Testis (tissue), 2 donors: ENCODE measurements at regions not wholly inside any gene's neighbourhood (a gene's known extent, or its start where the extent isn't known, plus 50 kb on each side); places are given as distances from the start of the nearest gene placed in this dataset.

Experiments
- DNase-seq: peaks from one replicate; pipeline ENCODE4 v3.0.0-alpha.2; 2019
- H3K27ac ChIP-seq, 2 donors: fragments of 200-600 bp; sonication (generic); one replicate each; pipeline ENCODE4 v1.5.1; 2019
- H3K27me3 ChIP-seq: fragments of 200-600 bp; sonication (generic); one replicate; pipeline ENCODE4 v1.5.1; 2019
- H3K36me3 ChIP-seq: fragments of 200-600 bp; sonication (generic); one replicate; pipeline ENCODE4 v1.5.1; 2017; ENCODE audit warnings: low read depth; ENCODE audit errors: missing control alignments
- H3K4me1 ChIP-seq: fragments of 200-600 bp; sonication (generic); one replicate; pipeline ENCODE4 v1.5.1; 2019
- H3K4me3 ChIP-seq, 2 donors: fragments of 200-600 bp; sonication (generic); one replicate each; pipeline ENCODE4 v1.5.1; 2017 to 2019
- H3K9me3 ChIP-seq: fragments of 200-600 bp; sonication (generic); one replicate; pipeline ENCODE4 v1.5.1; 2017
- POLR2A ChIP-seq: fragments of 450-650 bp; IDR thresholded peaks from one replicate; pipeline ENCODE4 v1.6.1; 2017; ENCODE audit warnings: antibody characterized with exemption, mild to moderate bottlenecking, moderate library complexity
- WGBS, 2 donors: methylation state at CpG; one replicate each; pipeline ENCODE4 v1.1.5; 2018; 5-methylcytosine and 5-hydroxymethylcytosine counted together
- intact Hi-C: fragments of 100-400 bp; cut with DNase I; formaldehyde crosslinking; loops from one replicate; pipeline ENCODE4 v1.15.1; 2023; ENCODE audit warnings: low total_unique reads
- TF ChIP-seq, protein P1 (sequence below), 3 experiments: fragments of 450-650 bp in 2 of 3; fragments of 200-600 bp in 1 of 3; sonication (generic) in 1 of 3; IDR thresholded peaks; one replicate each; pipeline ENCODE4 v1.5.1; 2016 to 2019; ENCODE audit warnings: antibody characterized with exemption in 3 of 3, mild to moderate bottlenecking in 2 of 3, moderate library complexity in 1 of 3

DNA sequence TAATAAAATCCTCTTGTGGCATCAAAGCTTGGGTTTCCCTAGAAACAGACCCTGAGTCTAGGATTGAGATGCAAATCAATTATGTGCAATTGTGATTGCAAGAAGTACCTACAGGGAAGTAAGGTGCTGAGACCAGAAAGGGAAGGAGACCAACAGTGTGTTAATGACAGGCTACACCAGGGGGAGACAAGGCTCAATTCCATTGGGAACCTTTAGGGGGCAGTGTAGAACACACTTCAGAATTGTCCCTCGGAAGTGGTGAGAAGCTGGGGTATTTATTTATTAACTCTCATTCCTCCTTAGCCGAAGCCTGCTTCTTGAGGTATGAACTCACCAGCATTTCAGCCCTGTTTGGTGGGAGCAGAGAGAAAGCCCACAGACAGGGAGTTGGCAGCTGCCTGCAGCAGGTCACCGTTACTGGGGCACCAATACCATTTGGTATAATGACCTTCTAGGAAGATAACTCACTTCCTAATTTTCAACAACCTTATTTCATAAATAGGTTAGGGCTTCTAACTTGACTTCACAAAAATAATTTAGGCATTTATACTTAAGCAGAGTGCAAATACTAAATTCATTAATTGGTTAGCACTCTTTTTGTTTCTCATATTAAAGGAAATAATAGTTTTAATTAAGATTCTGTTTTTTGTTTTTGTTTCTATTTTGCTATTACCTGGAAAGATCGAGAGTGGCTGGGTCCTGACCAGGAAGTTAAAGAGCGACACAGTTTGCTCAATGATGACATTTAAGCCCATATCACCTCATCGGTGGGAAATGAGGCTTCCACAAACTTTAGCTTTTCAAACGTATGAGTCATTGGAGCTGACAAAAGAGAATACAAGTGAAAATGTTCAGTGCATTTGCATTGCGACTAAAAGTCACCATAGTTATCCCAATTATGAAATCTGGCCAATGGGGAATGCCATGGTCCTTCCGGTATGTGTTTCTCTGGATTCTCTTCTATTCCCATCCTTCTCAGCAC is 94.8 kb downstream of the BTBD3 start:
- TF ChIP-seq, protein P1, sequence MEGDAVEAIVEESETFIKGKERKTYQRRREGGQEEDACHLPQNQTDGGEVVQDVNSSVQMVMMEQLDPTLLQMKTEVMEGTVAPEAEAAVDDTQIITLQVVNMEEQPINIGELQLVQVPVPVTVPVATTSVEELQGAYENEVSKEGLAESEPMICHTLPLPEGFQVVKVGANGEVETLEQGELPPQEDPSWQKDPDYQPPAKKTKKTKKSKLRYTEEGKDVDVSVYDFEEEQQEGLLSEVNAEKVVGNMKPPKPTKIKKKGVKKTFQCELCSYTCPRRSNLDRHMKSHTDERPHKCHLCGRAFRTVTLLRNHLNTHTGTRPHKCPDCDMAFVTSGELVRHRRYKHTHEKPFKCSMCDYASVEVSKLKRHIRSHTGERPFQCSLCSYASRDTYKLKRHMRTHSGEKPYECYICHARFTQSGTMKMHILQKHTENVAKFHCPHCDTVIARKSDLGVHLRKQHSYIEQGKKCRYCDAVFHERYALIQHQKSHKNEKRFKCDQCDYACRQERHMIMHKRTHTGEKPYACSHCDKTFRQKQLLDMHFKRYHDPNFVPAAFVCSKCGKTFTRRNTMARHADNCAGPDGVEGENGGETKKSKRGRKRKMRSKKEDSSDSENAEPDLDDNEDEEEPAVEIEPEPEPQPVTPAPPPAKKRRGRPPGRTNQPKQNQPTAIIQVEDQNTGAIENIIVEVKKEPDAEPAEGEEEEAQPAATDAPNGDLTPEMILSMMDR (IDR thresholded peaks at IDR 0.05) = peak; percentile 63 to 85 (median 80)
- no peak for TF ChIP-seq POLR2A
- Histone ChIP-seq H3K27me3 (no peaks in the 10 kb centered on the region), H3K36me3 (no peaks in the 10 kb centered on the region), H3K4me1 (no peaks in the 10 kb centered on the region), H3K4me3 (no peak overlapping the region), H3K27ac (no peak overlapping the region), H3K9me3 (no peaks in the 10 kb centered on the region)
- 55 to 70% methylated on average over 9 of the region's 9 CpGs for WGBS, 2 donors
- intact Hi-C loops = no loop called here
- DNase-seq = peak; percentile 64

DNA sequence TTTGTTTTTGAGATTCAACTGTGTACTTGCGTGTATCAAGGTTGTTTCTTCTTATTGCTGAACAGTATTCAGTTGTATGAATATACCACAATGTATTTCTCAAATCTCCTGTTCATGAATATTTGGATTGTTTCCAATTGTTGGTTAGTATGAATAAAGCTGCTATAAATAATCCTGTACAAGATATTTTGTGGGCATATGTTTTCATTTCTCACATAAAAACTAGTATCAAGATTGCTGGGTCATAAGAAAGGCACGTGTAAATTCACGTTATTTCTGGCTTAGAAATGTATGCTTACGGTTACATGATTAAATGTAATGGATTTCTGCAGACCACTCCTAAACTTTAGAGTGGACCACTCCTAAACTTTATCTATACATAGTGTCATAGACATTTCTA is 96.6 kb downstream of the BTBD3 start:
- no peak for TF ChIP-seq POLR2A
- TF ChIP-seq, protein P1 (IDR thresholded peaks at IDR 0.05) = no peak
- Histone ChIP-seq H3K4me3 (no peak overlapping the region), H3K36me3 (no peaks in the 10 kb centered on the region), H3K27me3 (no peaks in the 10 kb centered on the region), H3K9me3 (no peaks in the 10 kb centered on the region), H3K27ac (no peak overlapping the region), H3K4me1 (no peaks in the 10 kb centered on the region)
- 86 to 91% methylated on average over 4 of the region's 4 CpGs for WGBS, 2 donors
- intact Hi-C loops = no loop called here
- DNase-seq = no peak

DNA sequence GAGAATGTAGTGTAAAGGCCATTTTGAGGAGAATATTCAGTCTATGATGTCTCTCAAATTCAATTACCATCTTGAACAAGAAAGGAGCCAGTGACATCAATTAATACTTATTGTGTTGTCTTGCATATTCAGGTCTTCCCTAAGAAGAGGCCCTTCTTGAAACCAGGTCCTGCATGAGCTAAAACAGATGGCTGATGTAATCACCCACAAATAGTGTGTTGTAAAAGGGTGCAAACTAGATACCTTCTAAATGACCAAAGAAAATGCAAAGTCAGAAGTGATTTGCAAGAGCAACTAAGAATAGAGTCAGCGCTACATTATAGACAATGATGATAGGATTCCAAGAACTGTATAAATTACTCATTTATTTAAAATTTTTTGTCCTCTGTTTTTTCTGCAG is 97.0 kb downstream of the BTBD3 start:
- Histone ChIP-seq H3K4me1 (no peaks in the 10 kb centered on the region), H3K27me3 (no peaks in the 10 kb centered on the region), H3K27ac (no peak overlapping the region), H3K36me3 (no peaks in the 10 kb centered on the region), H3K9me3 (no peaks in the 10 kb centered on the region), H3K4me3 (no peak overlapping the region)
- DNase-seq = no peak
- no peak for TF ChIP-seq POLR2A
- TF ChIP-seq, protein P1 (IDR thresholded peaks at IDR 0.05) = no peak
- intact Hi-C loops = no loop called here
- WGBS, 2 donors = 97 to 100% methylated on average over 1 of the region's 1 CpG

DNA sequence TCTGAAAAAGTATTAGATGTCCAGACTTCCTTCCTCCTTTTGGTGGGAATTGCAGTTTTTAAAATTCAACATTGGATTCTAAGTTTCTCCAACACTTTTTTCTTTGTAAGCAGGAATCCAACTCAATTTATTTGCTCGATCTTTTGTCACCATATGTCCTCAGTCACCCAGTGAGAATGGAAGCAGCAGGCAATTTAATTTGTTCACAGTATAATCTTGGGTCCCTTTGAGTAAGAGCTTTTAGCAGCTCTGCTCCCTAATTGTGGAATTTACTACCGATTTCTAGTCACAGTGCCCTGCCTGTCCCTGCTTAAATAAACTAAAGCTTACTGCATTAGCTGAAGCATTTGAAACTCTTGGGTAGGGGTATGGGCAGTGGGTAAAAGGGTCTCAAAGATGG is 98.6 kb downstream of the BTBD3 start:
- H3K36me3 ChIP-seq = no peaks in the 10 kb centered on the region
- no peak for DNase-seq
- no peak overlapping the region for H3K27ac ChIP-seq
- no peaks in the 10 kb centered on the region for H3K27me3 ChIP-seq
- intact Hi-C loops = no loop called here
- H3K9me3 ChIP-seq = no peaks in the 10 kb centered on the region
- 58 to 73% methylated on average over 2 of the region's 2 CpGs for WGBS, 2 donors
- no peaks in the 10 kb centered on the region for H3K4me1 ChIP-seq
- no peak overlapping the region for H3K4me3 ChIP-seq
- TF ChIP-seq POLR2A = no peak
- TF ChIP-seq, protein P1 (IDR thresholded peaks at IDR 0.05) = no peak
